A673 (cell line): ENCODE measurements at regions not wholly inside any gene's neighbourhood (a gene's known extent, or its start where the extent isn't known, plus 50 kb on each side); places are given as distances from the start of the nearest gene placed in this dataset.

ENCODE experiments used
- BruUV-seq: library from RNA; stranded (reverse); fragments of 400-500 nt; replicated peaks from 2 replicates; lab custom pipeline; 2021; lab: Mats Ljungman, UMichigan
- CTCF ChIA-PET: fragments of 300-600 bp; sonication (Branson Sonifier 250); formaldehyde crosslinking; loops from one replicate; lab custom pipeline; 2022; ENCODE audit warnings: antibody characterized with exemption; lab: Charles Lee
- POLR2A ChIA-PET: fragments of 300-600 bp; sonication (Branson Sonifier 250); formaldehyde crosslinking; loops from one replicate; lab custom pipeline; 2022; ENCODE audit warnings: antibody characterized with exemption; ENCODE audit not compliant: low non-redundant PET; lab: Charles Lee
- DNase-seq: peaks from one replicate; pipeline ENCODE4 v3.0.0-alpha.2; 2015; ENCODE audit warnings: low spot score
- H3K27ac ChIP-seq: fragments of 200-600 bp; sonication (generic); 2 replicates; pipeline ENCODE4 v1.5.1; 2016; ENCODE audit warnings: mixed run types, low read depth, mild to moderate bottlenecking, mixed read lengths, antibody characterized with exemption, low read length; ENCODE audit not compliant: poor library complexity, severe bottlenecking
- H3K27me3 ChIP-seq: fragments of 200-600 bp; sonication (generic); replicated peaks from 2 replicates; pipeline ENCODE4 v1.6.1; 2017; ENCODE audit warnings: mixed run types, low read depth, mild to moderate bottlenecking, mixed read lengths, antibody characterized with exemption, low read length; ENCODE audit not compliant: insufficient read depth, poor library complexity
- H3K36me3 ChIP-seq: fragments of 200-600 bp; sonication (generic); 2 replicates; pipeline ENCODE4 v1.6.1; 2016; ENCODE audit warnings: mixed run types, mild to moderate bottlenecking, mixed read lengths, antibody characterized with exemption, low read length; ENCODE audit not compliant: insufficient read depth, poor library complexity, severe bottlenecking
- H3K4me1 ChIP-seq: fragments of 200-600 bp; sonication (generic); 2 replicates; pipeline ENCODE4 v1.6.1; 2017; ENCODE audit warnings: mixed run types, mild to moderate bottlenecking, mixed read lengths, antibody characterized with exemption, low read length; ENCODE audit not compliant: insufficient read depth, poor library complexity, severe bottlenecking
- H3K4me3 ChIP-seq: fragments of 200-600 bp; sonication (generic); 2 replicates; pipeline ENCODE4 v1.5.1; 2016; ENCODE audit warnings: low read depth, mixed run types, mild to moderate bottlenecking, mixed read lengths, low read length; ENCODE audit not compliant: poor library complexity, severe bottlenecking
- H3K9me3 ChIP-seq: fragments of 200-600 bp; sonication (generic); 2 replicates; pipeline ENCODE4 v1.6.1; 2016; ENCODE audit warnings: mixed run types, low read depth, mild to moderate bottlenecking, mixed read lengths, antibody characterized with exemption, low read length; ENCODE audit not compliant: poor library complexity, severe bottlenecking
- CTCF ChIP-seq: fragments of 300-800, 200-600 bp; sonication (generic); conservative IDR thresholded peaks from 2 replicates; pipeline ENCODE4 v1.5.1; 2017; ENCODE audit warnings: low read depth, mild to moderate bottlenecking, antibody characterized with exemption, low read length, moderate library complexity, mixed read lengths
- EZH2 ChIP-seq: fragments of 200-600 bp; sonication (generic); IDR thresholded peaks from 2 replicates; pipeline ENCODE4 v1.6.1; 2017; ENCODE audit warnings: borderline replicate concordance, low read depth, mild to moderate bottlenecking, mixed read lengths, antibody characterized with exemption, low read length; ENCODE audit not compliant: poor library complexity, severe bottlenecking
- intact Hi-C: fragments of 100-400 bp; cut with micrococcal nuclease; formaldehyde crosslinking; loops from one replicate; pipeline ENCODE4 v1.10.0; 2022; ENCODE audit not compliant: unreplicated experiment

DNA sequence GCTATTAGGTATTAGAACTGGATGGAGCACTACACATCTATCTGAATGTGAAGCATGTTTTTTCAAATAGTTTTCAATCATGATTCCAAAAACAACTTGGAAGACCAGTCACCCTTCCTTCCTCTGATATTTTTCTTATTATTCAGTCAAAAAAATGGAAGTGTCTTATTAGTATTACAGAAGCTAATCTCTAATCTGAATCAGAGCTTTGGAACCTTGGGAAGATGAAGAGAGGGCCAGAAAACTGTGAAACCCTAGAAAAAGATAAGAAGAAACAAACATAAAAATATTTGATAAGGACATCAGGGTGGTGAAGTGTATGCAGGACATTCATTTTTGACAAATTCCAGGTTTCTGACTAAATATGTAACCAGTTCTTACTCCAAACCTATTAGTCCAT is 166.3 kb upstream of the PRSS16 start:
- H3K4me3 ChIP-seq = no peak overlapping the region
- POLR2A ChIA-PET = no interaction called here
- no peaks in the 10 kb centered on the region for H3K9me3 ChIP-seq
- no peaks in the 10 kb centered on the region for H3K27me3 ChIP-seq
- BruUV-seq = no TSS peak
- DNase-seq = no peak
- intact Hi-C loops = no loop called here
- H3K36me3 ChIP-seq = no peaks in the 10 kb centered on the region
- no peaks in the 10 kb centered on the region for H3K4me1 ChIP-seq
- TF ChIP-seq CTCF (no peak), EZH2 (no peak)
- no peak overlapping the region for H3K27ac ChIP-seq
- CTCF ChIA-PET = no interaction called here

DNA sequence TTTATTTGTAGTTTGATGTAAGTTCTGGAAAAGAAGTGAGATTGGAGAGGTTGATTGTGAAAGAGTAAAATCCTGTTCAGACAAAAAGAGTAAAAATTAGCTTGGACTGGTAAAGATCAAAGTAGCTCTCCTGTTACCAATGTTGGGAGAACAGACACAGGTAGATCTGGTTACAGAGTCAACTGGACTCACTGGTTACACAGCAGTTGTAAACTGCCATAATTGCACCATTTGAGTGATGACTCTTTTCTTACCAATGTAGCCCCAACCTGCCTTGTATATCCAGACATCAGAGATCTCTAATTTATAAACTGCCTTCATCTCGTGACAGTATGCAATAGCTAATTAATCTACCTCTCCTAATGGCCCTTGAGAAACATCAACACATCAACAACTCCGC is 165.6 kb upstream of the PRSS16 start:
- H3K9me3 ChIP-seq = no peaks in the 10 kb centered on the region
- no peak overlapping the region for H3K4me3 ChIP-seq
- H3K27me3 ChIP-seq = no peaks in the 10 kb centered on the region
- ChIA-PET POLR2A (interaction anchor here (0.6 kb wide), 1 partner anchor 1342 kb away, joined by 4 read pairs; no protein-coding TSS in a partner anchor), CTCF (no interaction called here)
- no peak overlapping the region for H3K27ac ChIP-seq
- no TSS peak for BruUV-seq
- TF ChIP-seq CTCF = no peak
- TF ChIP-seq EZH2 = no peak
- no peak for DNase-seq
- H3K36me3 ChIP-seq = no peaks in the 10 kb centered on the region
- intact Hi-C loops = no loop called here
- H3K4me1 ChIP-seq = no peaks in the 10 kb centered on the region

DNA sequence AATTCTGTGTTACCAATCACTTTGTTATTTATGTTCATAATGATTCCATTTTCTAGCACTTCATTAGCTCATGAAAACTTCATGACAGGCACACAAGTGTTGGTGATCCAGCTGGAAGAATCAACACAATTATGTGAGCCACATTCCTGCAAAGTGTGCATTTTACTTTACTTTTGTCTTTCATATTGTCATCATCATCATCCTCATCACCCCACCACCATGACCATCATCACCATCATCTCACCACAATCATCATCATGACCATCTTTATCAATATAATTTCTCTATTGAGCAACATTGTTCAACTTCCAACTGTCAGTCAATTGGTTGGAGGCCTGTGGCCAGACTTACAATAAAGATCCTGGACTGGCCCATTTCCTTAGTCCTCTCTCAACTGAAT is 159.4 kb upstream of the PRSS16 start:
- no TSS peak for BruUV-seq
- intact Hi-C loops = no loop called here
- Histone ChIP-seq H3K4me1 (no peaks in the 10 kb centered on the region), H3K9me3 (no peaks in the 10 kb centered on the region), H3K27me3 (no peaks in the 10 kb centered on the region), H3K36me3 (no peaks in the 10 kb centered on the region), H3K4me3 (no peak overlapping the region), H3K27ac (no peak overlapping the region)
- TF ChIP-seq CTCF = no peak
- no peak for TF ChIP-seq EZH2
- no peak for DNase-seq
- CTCF ChIA-PET = no interaction called here
- POLR2A ChIA-PET = no interaction called here
